SK-N-SH (cell line): ENCODE measurements at regions not wholly inside any gene's neighbourhood (a gene's known extent, or its start where the extent isn't known, plus 50 kb on each side); places are given as distances from the start of the nearest gene placed in this dataset.

ENCODE experiments used
- CHD2 ChIP-seq: fragments of 150-350 bp; IDR thresholded peaks from 2 replicates; pipeline ENCODE4 v1.6.1; 2018; ENCODE audit warnings: low read length; ENCODE audit not compliant: partially characterized antibody
- EP300 ChIP-seq, 2 experiments: IDR thresholded peaks; 2 replicates each; pipeline versions ENCODE4 v1.4.0 to v1.6.1; 2012; ENCODE audit warnings: borderline replicate concordance in 1 of 2, low read depth in 1 of 2, low read length in 1 of 2
- EZH2phosphoT487 ChIP-seq: fragments of 200-600 bp; sonication (generic); IDR thresholded peaks from 2 replicates; pipeline ENCODE4 v1.6.1; 2017; ENCODE audit warnings: low read depth, mixed run types, mild to moderate bottlenecking, antibody characterized with exemption, moderate library complexity, borderline replicate concordance
- FOXJ3 ChIP-seq: sonication (generic); formaldehyde crosslinking; IDR thresholded peaks from 2 replicates; pipeline ENCODE4 v1.5.1; 2020; ENCODE audit warnings: mild to moderate bottlenecking, missing genetic modification reagents
- JUND ChIP-seq: IDR thresholded peaks from 2 replicates; pipeline ENCODE4 v1.4.0; 2012
- MEF2A ChIP-seq: IDR thresholded peaks from 2 replicates; pipeline ENCODE4 v1.4.0; 2012; ENCODE audit warnings: low read depth, borderline replicate concordance
- POLR2AphosphoS5 ChIP-seq: IDR thresholded peaks from 2 replicates; pipeline ENCODE4 v1.6.1; 2012; ENCODE audit warnings: low read depth, low read length
- RCOR1 ChIP-seq: fragments of 150-350 bp; IDR thresholded peaks from 2 replicates; pipeline ENCODE4 v1.6.1; 2017; ENCODE audit warnings: antibody characterized with exemption, low read length
- TEAD4 ChIP-seq: IDR thresholded peaks from 2 replicates; pipeline ENCODE4 v1.4.0; 2012; ENCODE audit warnings: mild to moderate bottlenecking, borderline replicate concordance; ENCODE audit not compliant: insufficient read depth
- TF ChIP-seq, protein P1 (sequence below): IDR thresholded peaks from 2 replicates; pipeline ENCODE4 v1.4.0; 2012; ENCODE audit warnings: low read depth, borderline replicate concordance
- TF ChIP-seq, protein P2 (sequence below): fragments of 200-600 bp; sonication (generic); IDR thresholded peaks from 2 replicates; pipeline ENCODE4 v1.6.1; 2017; ENCODE audit warnings: antibody characterized with exemption, mild to moderate bottlenecking, moderate library complexity
- TF ChIP-seq, protein P3 (sequence below): IDR thresholded peaks from 2 replicates; pipeline ENCODE4 v1.4.0; 2012; ENCODE audit warnings: low read depth

GRCh38 chr7:52980129-52980528, 55.3 kb upstream of the POM121L12 start:
- no peak for TF ChIP-seq POLR2AphosphoS5
- TF ChIP-seq, protein P1, sequence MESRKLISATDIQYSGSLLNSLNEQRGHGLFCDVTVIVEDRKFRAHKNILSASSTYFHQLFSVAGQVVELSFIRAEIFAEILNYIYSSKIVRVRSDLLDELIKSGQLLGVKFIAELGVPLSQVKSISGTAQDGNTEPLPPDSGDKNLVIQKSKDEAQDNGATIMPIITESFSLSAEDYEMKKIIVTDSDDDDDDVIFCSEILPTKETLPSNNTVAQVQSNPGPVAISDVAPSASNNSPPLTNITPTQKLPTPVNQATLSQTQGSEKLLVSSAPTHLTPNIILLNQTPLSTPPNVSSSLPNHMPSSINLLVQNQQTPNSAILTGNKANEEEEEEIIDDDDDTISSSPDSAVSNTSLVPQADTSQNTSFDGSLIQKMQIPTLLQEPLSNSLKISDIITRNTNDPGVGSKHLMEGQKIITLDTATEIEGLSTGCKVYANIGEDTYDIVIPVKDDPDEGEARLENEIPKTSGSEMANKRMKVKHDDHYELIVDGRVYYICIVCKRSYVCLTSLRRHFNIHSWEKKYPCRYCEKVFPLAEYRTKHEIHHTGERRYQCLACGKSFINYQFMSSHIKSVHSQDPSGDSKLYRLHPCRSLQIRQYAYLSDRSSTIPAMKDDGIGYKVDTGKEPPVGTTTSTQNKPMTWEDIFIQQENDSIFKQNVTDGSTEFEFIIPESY = no peak
- TF ChIP-seq MEF2A = no peak
- no peak for TF ChIP-seq RCOR1
- TF ChIP-seq, protein P2, sequence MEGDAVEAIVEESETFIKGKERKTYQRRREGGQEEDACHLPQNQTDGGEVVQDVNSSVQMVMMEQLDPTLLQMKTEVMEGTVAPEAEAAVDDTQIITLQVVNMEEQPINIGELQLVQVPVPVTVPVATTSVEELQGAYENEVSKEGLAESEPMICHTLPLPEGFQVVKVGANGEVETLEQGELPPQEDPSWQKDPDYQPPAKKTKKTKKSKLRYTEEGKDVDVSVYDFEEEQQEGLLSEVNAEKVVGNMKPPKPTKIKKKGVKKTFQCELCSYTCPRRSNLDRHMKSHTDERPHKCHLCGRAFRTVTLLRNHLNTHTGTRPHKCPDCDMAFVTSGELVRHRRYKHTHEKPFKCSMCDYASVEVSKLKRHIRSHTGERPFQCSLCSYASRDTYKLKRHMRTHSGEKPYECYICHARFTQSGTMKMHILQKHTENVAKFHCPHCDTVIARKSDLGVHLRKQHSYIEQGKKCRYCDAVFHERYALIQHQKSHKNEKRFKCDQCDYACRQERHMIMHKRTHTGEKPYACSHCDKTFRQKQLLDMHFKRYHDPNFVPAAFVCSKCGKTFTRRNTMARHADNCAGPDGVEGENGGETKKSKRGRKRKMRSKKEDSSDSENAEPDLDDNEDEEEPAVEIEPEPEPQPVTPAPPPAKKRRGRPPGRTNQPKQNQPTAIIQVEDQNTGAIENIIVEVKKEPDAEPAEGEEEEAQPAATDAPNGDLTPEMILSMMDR = no peak
- TF ChIP-seq EP300 (IDR thresholded peaks at IDR 0.05; ENCODE audit: borderline replicate concordance in 1 of 2, low read depth in 1 of 2, low read length in 1 of 2) = no peak
- TF ChIP-seq, protein P3, sequence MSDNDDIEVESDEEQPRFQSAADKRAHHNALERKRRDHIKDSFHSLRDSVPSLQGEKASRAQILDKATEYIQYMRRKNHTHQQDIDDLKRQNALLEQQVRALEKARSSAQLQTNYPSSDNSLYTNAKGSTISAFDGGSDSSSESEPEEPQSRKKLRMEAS = no peak
- TF ChIP-seq FOXJ3 = no peak
- no peak for TF ChIP-seq TEAD4
- no peak for TF ChIP-seq JUND
- TF ChIP-seq CHD2 = no peak
- no peak for TF ChIP-seq EZH2phosphoT487
